HG03354 (cell line): ENCODE measurements at regions not wholly inside any gene's neighbourhood (a gene's known extent, or its start where the extent isn't known, plus 50 kb on each side); places are given as distances from the start of the nearest gene placed in this dataset.
"Not testable (repeated sequence)": the region's sequence is repeated elsewhere in the genome, so short reads cannot be mapped to it uniquely, and the experiment has no call there.

Experiments used
- ATAC-seq: cut with Tn5 transposase; IDR thresholded peaks from one replicate; pipeline ENCODE4 v1.9.1; 2021; ENCODE audit warnings: mild to moderate bottlenecking; ENCODE audit not compliant: unreplicated experiment, poor library complexity, severe bottlenecking

DNA sequence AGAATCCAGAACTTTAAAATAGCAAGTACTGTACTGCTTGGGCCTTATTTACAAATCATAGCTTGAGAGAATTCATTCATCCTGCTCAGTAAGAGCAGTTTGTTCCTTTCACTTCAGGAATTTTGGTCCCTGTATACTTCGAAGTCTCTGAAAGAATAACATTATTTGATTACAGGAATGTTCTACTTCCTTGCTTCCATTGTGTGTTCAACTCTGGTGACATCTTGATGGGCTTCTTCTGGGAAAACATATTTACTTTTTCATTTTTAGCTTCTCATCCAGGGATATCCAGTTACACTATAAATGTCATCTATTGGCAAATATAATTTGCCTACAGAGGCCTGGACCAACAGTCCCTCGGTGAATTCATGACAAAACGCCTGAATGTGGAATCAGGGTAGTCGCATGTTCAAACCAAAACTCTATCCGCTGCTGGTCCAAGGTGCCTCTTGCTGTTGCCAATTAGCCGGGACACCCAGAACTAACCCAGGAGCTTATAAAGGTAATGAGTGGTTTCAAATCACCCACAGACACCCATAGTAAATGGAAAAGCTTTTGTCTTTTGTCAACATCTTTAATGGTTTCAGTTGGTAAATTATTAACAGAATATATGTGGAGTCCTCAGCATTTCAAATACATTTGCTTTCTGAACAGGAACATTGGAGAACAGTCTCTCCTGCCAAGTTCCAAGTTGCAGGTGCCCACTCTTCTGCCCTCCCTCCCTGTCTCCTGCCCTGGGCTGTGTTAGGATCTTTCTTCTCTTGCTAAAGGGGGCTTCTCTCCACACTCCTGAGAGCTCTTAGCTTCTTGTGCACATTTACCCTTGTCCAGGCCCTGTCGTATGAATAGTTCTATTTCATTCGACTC is 162.5 kb upstream of the CITED2 start:
- no peak for ATAC-seq

DNA sequence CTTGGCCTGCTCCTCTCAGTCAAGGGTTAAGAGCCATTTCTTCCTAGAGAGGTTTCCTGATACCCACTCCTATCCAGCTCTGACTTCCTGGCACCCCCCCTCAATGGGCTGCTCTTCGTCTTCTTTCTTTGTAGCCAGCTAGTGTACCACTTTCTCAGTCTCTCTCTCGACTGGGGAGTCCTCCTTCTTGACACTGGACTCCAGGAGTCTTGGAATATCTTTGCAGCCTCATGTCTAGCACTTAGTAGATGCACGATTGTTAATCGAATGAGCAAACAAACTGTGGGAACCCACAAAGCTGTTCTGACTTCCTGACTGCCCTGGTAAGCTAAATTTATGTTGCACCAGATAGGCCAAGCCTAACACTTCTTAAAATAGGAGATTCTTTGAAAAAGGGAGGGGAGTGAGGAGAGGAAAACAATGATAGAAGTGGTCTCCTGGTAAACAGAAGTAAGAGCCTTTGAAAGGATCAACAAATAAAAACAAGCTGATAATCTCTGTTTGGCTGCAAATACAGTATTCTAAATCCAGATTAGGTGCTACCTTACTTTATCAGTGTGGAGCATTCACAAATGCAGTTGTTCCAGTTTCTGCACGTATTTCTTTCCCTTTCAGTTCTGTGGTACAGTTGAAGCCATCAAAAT is 160.1 kb upstream of the CITED2 start:
- ATAC-seq: no peak

DNA sequence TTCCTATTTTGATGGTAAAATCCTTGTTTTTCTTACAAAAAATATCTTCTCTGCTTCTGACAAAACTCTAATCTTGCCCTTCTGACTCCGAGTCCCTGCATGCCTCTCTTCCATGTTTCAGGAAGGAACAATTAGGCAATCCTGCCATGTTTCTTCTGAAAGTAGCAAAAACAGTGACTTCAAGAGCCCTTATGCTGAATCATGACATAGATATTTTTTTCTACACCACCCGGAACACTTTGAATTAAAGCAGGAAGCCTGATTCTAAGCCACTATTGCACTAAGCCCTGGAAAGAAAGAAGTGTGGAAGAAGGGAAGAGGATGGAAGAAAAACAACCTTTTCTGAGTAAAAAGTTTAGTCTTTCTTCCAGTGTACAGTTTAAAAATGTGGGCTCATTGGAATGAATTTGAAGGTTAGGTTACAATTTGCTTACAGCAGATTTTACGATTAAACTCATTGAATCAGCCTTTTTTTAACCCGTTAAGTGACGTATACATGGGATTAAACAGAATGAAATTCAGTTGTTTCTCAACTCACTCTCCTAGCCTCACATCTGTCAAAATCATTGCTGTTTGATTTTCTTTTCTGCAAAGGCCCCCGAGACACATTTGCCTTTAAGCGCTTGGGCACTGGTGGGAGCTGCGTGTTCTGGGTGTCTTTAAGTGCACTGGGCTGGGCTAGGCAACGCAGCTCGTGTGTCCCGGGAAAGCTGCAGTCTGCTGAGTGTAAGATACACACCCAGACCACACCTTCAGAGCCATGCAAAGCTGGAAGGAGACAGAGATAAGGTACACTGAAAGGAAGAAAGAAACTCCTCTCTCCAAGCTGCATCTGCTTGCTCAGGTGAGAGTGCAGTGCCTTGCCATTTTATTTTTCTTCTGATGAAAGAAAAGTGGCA is 159.4 kb upstream of the CITED2 start:
- no peak for ATAC-seq

DNA sequence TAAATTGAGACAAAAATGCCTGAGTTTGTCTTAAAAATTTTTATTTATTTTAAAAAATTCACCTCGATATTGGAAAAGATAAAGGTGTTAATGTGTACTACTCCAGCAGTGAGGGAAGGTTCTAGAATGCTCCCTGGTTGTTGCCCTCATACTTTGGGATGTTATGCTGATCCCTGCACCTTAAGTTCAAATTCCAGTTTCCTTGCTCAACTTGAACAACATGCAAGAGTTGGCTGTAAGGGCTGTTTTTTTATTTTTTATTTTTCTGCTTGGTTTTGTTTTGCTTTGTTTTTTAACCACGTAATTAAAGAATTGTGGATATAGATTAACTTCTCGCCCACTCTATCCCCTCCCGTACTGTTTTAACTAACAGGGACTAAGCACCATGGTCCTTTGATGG is 158.7 kb upstream of the CITED2 start:
- ATAC-seq: no peak

DNA sequence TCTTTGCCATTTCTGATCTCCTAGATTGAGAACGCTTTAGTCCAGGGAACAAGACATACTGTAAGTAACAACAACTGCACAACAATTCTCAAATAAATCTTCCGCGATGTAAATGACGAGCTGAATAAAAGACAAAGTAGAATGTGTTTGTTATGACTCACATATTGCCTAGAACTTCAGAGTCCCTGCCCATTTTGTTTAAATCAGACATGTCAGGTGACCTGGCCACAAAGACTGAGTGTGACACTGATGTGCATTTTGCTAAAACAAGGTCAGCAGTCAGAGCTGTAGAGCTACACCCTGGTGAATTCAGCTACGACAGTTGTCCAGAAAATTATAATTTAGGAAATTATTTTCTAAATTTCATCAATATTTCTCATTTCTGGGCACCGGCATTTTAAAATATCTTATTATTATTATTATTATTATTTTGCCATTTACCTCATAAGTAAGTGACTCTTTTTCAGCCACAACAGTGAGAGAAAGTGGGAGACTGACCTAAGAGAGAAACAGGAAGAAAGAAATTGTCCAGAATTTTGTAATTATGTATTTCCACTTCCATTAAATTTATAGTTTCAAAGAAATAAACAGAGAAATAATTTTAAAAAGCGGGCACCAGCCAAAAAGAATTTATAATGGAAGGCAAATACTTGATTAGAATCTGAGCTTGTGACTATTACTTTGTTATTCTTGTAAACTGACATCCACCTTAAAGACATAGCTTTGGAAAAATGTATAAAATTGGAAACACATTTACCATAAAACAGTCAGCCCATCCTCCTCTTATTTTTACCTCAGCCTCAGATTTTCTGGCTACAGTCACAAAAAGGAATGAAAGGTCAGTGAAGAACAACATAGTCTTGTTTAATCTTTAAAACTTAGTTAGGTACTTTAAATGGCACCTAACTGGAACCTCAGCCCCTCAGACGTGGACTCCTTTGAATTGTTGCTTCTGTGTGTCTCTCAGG is 157.0 kb upstream of the CITED2 start:
- ATAC-seq: no peak

DNA sequence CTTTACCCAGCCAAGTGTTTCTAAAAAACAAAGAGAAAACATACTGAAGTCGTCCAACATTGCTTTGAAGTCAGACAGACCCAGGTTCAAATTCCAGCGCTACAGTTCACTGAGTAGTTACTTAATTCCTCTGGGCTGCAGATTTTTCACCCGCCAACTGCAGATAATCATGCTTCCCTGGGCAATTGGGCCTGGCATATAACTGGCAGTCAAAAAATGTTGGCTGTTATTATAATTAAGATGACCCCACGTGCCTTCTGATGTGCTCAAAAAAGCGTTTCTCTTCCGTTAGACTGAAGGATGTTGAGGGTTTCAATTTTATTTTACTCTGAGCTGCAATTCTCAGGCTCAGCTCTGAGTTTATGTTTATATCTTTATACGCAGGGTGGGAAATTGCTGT is 156.1 kb upstream of the CITED2 start:
- no peak for ATAC-seq

DNA sequence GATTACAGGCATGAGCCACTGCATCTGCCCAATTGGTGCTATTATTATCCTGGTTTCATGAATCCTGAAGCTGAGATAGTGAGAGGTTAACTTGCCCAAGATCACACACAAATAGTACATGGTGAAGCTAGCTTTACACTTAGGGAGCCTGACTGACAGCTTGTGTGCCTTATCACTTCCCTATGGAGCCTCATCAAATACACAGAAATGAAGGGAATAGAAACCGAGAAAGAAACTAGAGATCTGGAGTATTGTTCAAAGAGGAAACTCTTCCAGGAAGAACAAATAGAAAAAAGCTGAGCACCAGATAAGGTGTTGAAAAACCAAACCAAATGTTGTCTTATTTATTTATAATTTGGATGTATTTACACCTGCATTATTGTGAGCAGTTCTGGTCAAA is 155.0 kb upstream of the CITED2 start:
- no peak for ATAC-seq

DNA sequence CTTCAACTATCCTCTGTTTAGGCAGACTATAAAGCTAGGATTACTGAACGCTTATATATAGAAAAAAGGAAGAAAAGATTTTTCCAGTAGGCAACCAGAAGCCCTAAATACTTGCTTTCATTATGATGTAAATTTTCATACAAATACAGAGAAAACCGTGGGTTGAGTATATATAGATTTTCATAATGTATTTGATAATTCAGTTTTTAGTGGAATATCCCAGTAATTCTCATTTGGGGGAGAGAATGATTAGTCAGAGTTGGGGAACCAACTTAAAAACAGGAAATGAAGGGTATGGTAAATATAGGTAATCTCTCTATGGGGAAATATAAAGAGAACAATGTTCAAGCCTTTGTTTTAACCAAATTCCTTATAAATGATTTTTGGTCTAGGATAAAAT is 154.0 kb upstream of the CITED2 start:
- ATAC-seq: no peak

DNA sequence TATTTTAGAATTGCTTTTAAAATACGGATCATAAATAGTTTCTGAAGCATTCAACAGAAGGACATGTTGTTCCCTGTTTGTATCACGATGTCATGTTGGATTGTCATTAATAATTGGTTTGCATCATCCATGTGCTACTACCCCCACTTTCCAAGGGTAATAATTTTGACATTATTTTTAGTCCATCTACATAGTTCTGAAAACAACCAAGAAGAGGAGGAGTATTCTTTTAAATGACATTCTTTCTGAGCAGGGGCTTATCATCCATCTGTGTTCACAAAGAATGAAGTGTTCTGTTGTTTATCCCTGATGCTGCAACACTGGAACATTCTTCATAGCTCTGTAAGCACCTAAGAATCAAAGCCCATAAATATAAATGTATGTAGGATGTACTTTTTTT is 151.0 kb upstream of the CITED2 start:
- ATAC-seq: no peak

DNA sequence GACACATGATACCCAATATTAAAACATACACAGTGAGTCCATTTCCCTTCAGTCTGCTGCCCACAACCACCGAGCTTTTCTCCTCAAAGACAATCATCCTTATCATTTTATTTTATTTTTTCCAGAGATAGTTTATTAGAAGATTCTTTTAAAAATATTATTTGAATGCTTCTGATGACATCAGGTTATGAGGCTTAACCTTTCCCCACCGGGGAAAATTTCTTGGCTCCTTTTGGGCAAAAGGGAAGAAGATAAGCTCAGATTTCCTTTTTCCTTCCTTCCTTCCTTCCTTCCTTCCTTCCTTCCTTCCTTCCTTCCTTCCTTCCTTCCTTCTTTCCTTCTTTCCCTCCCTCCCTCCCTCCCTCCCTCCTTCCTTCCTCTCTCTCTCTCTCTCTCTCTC is 149.5 kb upstream of the CITED2 start:
- ATAC-seq: no peak

DNA sequence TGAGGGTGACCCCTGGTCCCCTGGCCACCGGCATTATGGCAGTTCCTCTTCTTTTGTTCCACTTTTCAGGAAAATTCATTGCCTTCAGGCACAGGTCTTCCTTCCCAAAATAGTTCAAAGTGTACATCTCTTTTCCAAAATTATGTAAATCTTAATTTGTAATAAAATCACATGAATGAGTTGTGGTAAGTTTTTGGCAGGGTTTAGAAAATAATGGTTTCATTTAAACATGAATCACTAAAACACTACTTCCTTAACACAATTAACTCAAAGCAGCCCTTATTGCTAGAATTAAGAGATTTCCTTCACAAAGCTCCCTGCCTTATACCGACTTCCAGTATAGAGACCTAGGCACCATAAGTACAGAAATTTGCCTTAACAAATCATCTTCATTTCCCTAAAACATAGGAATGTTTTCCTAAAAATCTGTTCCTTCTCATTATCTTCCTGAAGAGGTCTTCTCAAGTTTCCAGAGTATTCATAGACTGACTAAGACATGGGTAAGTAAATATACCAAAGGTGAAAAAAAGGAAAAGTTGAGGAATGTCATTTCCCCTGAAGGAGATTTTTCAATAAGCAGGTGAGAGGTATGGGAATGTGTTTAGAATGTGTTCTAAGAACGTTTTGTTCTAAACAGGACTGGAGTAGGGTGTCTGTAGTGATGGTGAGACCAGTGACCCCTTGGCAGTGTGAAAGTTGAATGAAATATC is 148.2 kb upstream of the CITED2 start:
- ATAC-seq: no peak

DNA sequence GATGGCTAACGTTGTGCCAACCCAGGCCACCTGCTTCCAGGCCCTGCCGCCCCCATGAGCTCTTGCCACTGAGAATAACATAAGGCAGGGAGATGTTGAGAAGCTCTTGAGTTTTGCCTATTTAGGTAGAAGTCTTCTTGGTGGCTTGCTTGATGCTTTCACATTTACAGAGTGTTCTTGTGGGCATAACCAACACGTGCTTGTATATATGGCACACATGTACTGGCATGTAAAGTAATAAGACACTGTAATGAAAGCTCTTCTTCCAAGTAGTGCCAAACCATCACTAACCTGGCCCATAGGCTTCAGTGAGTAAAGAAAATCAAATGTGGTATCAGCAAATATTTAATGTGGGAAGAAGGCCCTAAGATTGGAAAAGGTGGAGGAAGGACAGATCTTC is 146.9 kb upstream of the CITED2 start:
- no peak for ATAC-seq

DNA sequence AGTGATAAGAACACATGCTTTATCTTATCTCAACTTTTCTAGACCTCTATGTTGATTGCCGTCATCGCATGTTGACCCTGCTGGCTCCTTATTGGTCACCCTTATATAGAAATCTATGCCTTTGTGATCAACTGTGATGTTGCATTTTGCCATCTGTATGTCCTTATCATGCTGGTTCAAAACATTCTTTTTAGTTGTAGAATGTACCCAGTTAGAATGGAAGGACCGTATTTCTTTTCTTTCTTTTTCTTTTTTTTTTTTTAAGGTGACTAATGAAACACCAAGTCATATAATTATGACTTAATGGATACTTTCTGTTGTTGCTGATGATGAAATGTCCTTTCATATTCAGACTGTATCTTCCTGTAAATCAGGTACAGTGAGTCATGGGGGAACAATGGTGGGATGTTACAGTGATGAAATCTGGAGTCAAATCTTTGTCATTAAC is 145.9 kb upstream of the CITED2 start:
- no peak for ATAC-seq

DNA sequence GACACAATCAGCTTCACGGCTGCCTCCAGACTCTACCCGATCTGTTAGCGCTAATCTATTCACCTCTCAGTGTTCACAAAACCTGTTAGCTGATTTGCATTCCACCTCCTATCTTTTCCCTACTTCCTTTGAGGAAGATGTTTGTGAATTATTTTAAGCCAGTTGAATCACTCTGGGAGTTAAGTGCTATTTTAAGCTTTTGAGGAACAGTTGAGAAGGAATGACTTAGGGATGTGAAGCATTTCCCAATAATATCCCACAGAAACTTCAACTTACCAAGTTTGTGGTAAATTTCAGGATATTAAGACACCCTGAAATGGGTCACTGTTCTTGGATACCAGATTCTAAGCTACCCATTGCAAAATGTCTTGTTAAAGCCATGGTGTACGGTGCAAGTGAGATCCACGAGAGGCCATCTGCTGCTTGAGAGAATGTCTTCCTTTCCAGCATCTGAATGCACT is 145.2 kb upstream of the CITED2 start:
- no peak for ATAC-seq

DNA sequence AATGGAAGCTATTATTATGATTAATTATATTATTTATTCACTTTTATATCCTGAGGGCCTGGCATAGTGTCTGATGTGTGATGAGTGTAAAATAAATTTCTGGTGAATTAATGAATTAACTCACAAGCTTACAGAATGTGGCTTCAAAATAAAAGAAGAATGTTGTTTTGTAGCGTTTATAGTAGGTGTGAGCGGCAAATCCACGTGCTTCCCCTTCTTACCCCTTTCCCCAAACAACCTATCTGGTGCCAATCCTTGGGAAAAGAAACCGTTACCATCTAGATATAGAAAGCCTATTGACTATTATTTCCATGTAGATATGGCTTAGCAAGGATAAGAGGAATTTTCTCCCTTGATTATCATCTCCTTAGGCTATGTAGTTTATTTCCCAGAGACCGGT is 144.6 kb upstream of the CITED2 start:
- no peak for ATAC-seq

DNA sequence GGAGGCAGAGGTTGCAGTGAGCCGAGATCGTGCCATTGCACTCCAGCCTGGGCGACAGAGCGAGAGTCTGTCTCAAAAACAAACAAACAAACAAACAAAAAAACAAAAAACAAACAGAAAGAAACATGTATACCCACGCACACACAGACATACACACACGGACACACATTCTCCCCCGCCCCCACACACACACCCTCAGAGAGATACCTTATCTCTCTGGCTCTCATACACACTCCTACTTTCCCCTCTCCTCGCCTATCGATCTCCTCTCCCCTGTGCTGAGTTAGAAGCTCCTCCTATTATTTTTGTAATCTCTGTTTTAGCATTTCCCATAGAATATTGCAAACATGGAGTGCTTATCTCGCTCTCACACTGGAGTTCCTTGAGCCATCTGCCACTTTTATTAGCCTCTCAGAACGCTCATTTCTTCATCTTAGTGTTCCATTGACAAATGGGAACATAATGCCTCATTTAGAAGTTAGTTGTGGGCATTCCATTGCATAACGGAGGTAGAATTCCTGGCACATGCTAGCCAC is 144.2 kb upstream of the CITED2 start:
- no peak for ATAC-seq

DNA sequence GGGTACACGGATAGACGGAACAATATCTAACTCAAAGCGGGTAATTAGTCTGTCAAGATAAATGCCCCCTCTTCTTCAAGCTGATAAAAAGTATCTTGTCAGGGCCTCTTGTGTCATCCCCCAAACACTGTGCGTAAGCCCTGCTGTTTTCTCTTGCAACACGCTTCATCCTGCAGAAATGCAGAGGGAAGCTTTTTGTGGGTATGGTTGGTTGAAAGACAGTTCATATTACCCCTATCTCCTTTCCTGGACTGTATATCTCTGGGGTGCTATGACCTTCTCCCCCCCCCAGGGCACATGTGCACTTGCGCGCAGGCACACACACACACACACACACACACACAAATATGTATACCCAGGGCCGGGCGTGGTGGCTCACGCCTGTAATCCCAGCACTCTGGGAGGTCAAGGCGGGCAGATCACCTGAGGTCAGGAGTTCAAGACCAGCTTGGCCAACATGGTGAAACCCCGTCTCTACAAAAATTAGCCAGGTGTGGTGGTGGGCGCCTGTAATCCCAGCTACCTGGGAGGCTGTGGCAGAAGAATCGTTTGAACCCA is 143.6 kb upstream of the CITED2 start:
- ATAC-seq: not testable (repeated sequence)

DNA sequence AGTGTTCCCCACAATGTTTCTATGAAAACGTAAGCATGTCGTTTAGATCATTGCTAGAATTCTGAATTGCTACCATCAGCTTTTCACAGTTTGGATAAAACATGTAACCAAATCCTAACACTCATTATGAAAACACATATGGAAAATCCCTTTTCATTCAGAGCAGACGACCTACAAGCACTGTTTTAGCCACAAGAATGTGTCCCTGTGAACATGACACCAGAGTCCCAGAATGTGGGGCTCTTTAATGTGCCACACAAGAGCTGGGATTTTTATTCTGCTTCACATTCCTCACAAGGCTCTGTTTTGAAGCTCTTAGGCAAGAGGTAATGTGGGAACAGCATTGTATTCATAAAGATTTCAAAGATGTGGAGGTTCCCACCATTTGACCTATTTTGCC is 141.1 kb upstream of the CITED2 start:
- no peak for ATAC-seq
